Lung (tissue), 11 donors: ENCODE measurements at regions not wholly inside any gene's neighbourhood (a gene's known extent, or its start where the extent isn't known, plus 50 kb on each side); places are given as distances from the start of the nearest gene placed in this dataset.

Source experiments
- ATAC-seq: fragments of 200-7000 bp; cut with Tn5 transposase; one replicate; pipeline ENCODE4 v1.9.1; 2020; ENCODE audit warnings: moderate number of reproducible peaks; ENCODE audit not compliant: insufficient read depth, low FRiP score
- DNase-seq, 3 donors: peaks; one replicate each; pipeline ENCODE4 v3.0.0-alpha.2; 2013 to 2017
- H3K27ac ChIP-seq, 2 donors: one replicate each; pipeline ENCODE4 v1.5.1; 2013; ENCODE audit warnings: mild to moderate bottlenecking in 2 of 2, moderate library complexity in 2 of 2, control low read depth in 1 of 2, inconsistent platforms in 1 of 2, low read depth in 1 of 2, low read length in 1 of 2
- H3K27me3 ChIP-seq, 3 donors: one replicate each; pipeline ENCODE4 v1.5.1; 2013; ENCODE audit warnings: low read length in 2 of 3; ENCODE audit not compliant: control insufficient read depth in 3 of 3, insufficient read depth in 3 of 3
- H3K36me3 ChIP-seq, 4 donors: one replicate each; pipeline ENCODE4 v1.5.1; 2013; ENCODE audit warnings: low read length in 4 of 4, mild to moderate bottlenecking in 1 of 4, moderate library complexity in 1 of 4; ENCODE audit not compliant: control insufficient read depth in 4 of 4, insufficient read depth in 4 of 4
- H3K4me1 ChIP-seq, 5 donors: one replicate each; pipeline ENCODE4 v1.5.1; 2013; ENCODE audit warnings: low read length in 5 of 5, mild to moderate bottlenecking in 2 of 5, moderate library complexity in 1 of 5; ENCODE audit not compliant: control insufficient read depth in 5 of 5, insufficient read depth in 5 of 5
- H3K4me3 ChIP-seq: one replicate; pipeline ENCODE4 v1.5.1; 2013; ENCODE audit warnings: mild to moderate bottlenecking, control low read depth, moderate library complexity
- H3K9ac ChIP-seq, 2 donors: one replicate each; pipeline ENCODE4 v1.5.1; 2013; ENCODE audit warnings: low read length in 2 of 2, control low read depth in 1 of 2; ENCODE audit not compliant: insufficient read depth in 1 of 2
- H3K9me3 ChIP-seq, 4 donors: one replicate each; pipeline ENCODE4 v1.5.1; 2013; ENCODE audit warnings: low read length in 3 of 4, mild to moderate bottlenecking in 1 of 4, moderate library complexity in 1 of 4; ENCODE audit not compliant: control insufficient read depth in 4 of 4, insufficient read depth in 3 of 4
- CTCF ChIP-seq: IDR thresholded peaks from 2 replicates; pipeline ENCODE4 v1.5.1; 2012; ENCODE audit warnings: mild to moderate bottlenecking; ENCODE audit errors: control extremely low read depth, extremely low read depth
- WGBS, 2 donors: extraction: QIAGEN DNeasy Blood & Tissue Kit; methylation state at CpG; one replicate each; pipeline ENCODE4 v1.1.7; 2013; 5-methylcytosine and 5-hydroxymethylcytosine counted together
- donor health status: control.
- donor health status: control.
- donor health status: Bipolar disorder and iron deficiency.
- donor health status: healthy.
- donor health status: DM: yes; HTN: yes; CAD: no.

DNA sequence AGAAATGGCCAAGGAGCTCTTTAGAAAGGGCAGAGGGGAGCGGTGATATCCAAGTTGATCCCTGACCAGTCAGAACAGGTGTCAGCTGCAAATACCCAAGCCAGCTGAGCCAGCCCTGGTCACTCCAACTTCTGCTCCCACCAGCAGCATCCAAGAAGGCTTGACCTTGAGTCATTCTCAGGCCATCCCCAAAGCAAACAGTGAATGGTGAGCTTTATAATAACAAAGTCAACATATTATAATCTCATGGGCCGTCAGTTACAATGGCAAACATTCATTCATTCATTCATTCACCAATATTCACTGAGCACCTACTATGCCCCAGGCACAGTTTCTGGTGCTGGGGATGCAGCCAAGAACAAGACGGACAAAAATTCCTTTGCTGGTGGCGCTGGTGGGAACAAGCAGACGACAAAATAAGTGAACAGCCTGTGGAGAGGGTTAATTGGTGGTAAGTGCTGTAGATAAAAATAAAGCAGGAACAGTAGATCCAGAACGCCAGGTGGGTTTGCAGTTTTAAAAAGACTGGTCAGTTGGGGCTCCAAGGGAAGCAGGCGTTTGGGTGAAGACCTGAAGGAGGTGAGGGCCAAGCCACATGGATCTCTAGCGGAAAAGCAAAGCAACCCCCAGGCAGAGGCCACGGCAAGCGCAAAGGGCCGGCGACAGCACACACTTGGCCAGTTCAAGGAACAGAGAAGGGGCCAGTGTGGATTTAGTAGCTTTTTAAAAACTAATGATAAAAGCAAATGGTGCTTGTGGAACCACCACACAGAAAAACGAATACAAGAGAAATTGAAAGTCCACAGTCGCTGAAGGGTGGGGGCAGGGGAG lies 131.8 kb upstream of the PTPN1 start:
- Histone ChIP-seq H3K27ac (peak overlapping the region; percentile 93), H3K9ac (peak overlapping the region in 1 of 2 donors; percentile 73), H3K9me3 (no peaks in the 10 kb centered on the region), H3K4me3 (no peak overlapping the region), H3K36me3 (no peaks in the 10 kb centered on the region), H3K4me1 (peaks cover 7 to 68% (median 35%) of the 10 kb centered on the region in 5 donors), H3K27me3 (no peaks in the 10 kb centered on the region)
- no peak for DNase-seq
- TF ChIP-seq CTCF = no peak
- WGBS, 2 donors = 69 to 81% methylated on average over 14 of the region's 14 CpGs
- ATAC-seq = no peak

- Histone ChIP-seq H3K27me3 (no peaks in the 10 kb centered on the region), H3K4me3 (no peak overlapping the region), H3K9ac (peak overlapping the region in 1 of 2 donors; percentile 73), H3K9me3 (no peaks in the 10 kb centered on the region), H3K4me1 (peaks cover 7 to 74% (median 38%) of the 10 kb centered on the region in 5 donors), H3K27ac (peak overlapping the region; percentile 93), H3K36me3 (no peaks in the 10 kb centered on the region)
- DNase-seq (peak; percentile 98 to 100 (median 100)), ATAC-seq (peak; percentile 81)
- whole genome bisulfite sequencing, 2 donors = 24 to 30% methylated on average over 38 of the region's 38 CpGs
- no peak for TF ChIP-seq CTCF
Observed at GRCh38 chr20:50379049-50379990, 130.9 kb upstream of the PTPN1 start.

GRCh38 chr20:50379991-50380696 lies 130.0 kb upstream of the PTPN1 start:
- no peak overlapping the region for H3K4me3 ChIP-seq

More at GRCh38 chr20:50379991-50380696, 130.0 kb upstream of the PTPN1 start:
- peak overlapping the region; percentile 82 to 92 for H3K27ac ChIP-seq
- H3K27me3 ChIP-seq = no peaks in the 10 kb centered on the region
- TF ChIP-seq CTCF = no peak
- WGBS, 2 donors = 88% methylated on average over 16 of the region's 16 CpGs
- H3K9ac ChIP-seq = peak overlapping the region in 1 of 2 donors; percentile 16
- H3K36me3 ChIP-seq = no peaks in the 10 kb centered on the region
- H3K9me3 ChIP-seq = no peaks in the 10 kb centered on the region
- H3K4me1 ChIP-seq = peaks cover 7 to 74% (median 38%) of the 10 kb centered on the region in 5 donors
- no peak for ATAC-seq
- DNase-seq = no peak
